Caco-2 (cell line): ENCODE measurements at regions not wholly inside any gene's neighbourhood (a gene's known extent, or its start where the extent isn't known, plus 50 kb on each side); places are given as distances from the start of the nearest gene placed in this dataset.

Experiments
- BruUV-seq: library from RNA; stranded (reverse); fragments of 400-500 nt; replicated peaks from 2 replicates; lab custom pipeline; 2021; lab: Mats Ljungman, UMichigan
- CTCF ChIA-PET: fragments of 300-600 bp; sonication (Branson Sonifier 250); formaldehyde crosslinking; loops from one replicate; lab custom pipeline; 2022; ENCODE audit warnings: antibody characterized with exemption; lab: Charles Lee
- POLR2A ChIA-PET: fragments of 300-600 bp; sonication (Branson Sonifier 250); formaldehyde crosslinking; loops from one replicate; lab custom pipeline; 2022; ENCODE audit warnings: antibody characterized with exemption; lab: Charles Lee
- DNase-seq, 2 experiments: peaks; one replicate each; pipeline versions ENCODE4 v3.0.0 to v3.0.0-alpha.2; 2020 to 2022
- H3K27me3 ChIP-seq: replicated peaks from 2 replicates; pipeline ENCODE4 v1.6.0; 2011; ENCODE audit warnings: low read length; ENCODE audit not compliant: control insufficient read depth, insufficient read depth
- H3K36me3 ChIP-seq: 2 replicates; pipeline ENCODE4 v1.5.1; 2011; ENCODE audit warnings: low read length; ENCODE audit not compliant: control insufficient read depth, insufficient read depth
- H3K4me1 ChIP-seq: fragments of 250-450 bp; sonication (Bioruptor Pico); 2 replicates; pipeline ENCODE4 v1.5.1; 2020; ENCODE audit warnings: mild to moderate bottlenecking
- H3K4me3 ChIP-seq: 2 replicates; pipeline ENCODE4 v1.5.1; 2011; ENCODE audit warnings: low read depth, mild to moderate bottlenecking, control low read depth, low read length
- H3K9me3 ChIP-seq: fragments of 250-450 bp; sonication (Bioruptor Pico); 2 replicates; pipeline ENCODE4 v1.5.1; 2020; ENCODE audit warnings: mild to moderate bottlenecking, moderate library complexity
- H3K27ac Mint-ChIP-seq: one replicate; pipeline ENCODE4 v1.8.0; 2022; ENCODE audit warnings: mixed read lengths; ENCODE audit not compliant: unreplicated experiment
- H3K27me3 Mint-ChIP-seq: one replicate; pipeline ENCODE4 v1.8.0; 2022; ENCODE audit warnings: mixed read lengths; ENCODE audit not compliant: insufficient read depth, unreplicated experiment
- H3K36me3 Mint-ChIP-seq: one replicate; pipeline ENCODE4 v1.8.0; 2022; ENCODE audit warnings: mild to moderate bottlenecking, mixed read lengths; ENCODE audit not compliant: insufficient read depth, unreplicated experiment
- H3K4me1 Mint-ChIP-seq: one replicate; pipeline ENCODE4 v1.8.0; 2022; ENCODE audit warnings: low read depth, mixed read lengths; ENCODE audit not compliant: unreplicated experiment
- H3K4me3 Mint-ChIP-seq: one replicate; pipeline ENCODE4 v1.8.0; 2022; ENCODE audit warnings: mild to moderate bottlenecking, moderate library complexity, mixed read lengths; ENCODE audit not compliant: unreplicated experiment
- H3K9me3 Mint-ChIP-seq: one replicate; pipeline ENCODE4 v1.8.0; 2022; ENCODE audit warnings: mixed read lengths; ENCODE audit not compliant: unreplicated experiment
- intact Hi-C: fragments of 100-400 bp; cut with micrococcal nuclease; formaldehyde crosslinking; loops from one replicate; pipeline ENCODE4 v1.10.0; 2022; ENCODE audit not compliant: unreplicated experiment
- TF ChIP-seq, protein P1 (sequence below), 2 experiments: fragments of 200-600 bp in 1 of 2; IDR thresholded peaks; 1 replicate in 1 of 2; 2 replicates in 1 of 2; pipeline versions ENCODE4 v1.5.1 to v1.8.0; 2011 to 2022; ENCODE audit warnings: antibody characterized with exemption in 1 of 2, control low read depth in 1 of 2, inconsistent platforms in 1 of 2, low read depth in 1 of 2, low read length in 1 of 2, mild to moderate bottlenecking in 1 of 2, moderate library complexity in 1 of 2; ENCODE audit not compliant: insufficient read depth in 1 of 2, severe bottlenecking in 1 of 2, unreplicated experiment in 1 of 2

DNA sequence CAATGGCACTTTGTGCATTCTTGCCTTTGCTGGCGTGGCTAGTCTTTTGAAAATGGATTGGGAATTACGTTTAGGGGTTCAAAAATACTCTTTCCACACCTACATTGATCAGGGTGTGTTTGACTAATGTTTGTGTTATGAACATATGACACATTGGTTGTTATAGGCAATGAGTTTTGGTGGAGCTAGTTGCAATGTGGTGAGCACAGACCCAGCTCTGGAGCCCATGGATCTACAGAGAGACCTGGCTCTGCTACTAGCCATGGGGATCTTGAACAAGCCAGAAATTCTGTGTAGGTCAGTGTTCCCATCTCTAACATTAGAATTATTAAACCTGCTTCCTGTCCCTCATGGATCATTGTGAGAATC is 222.4 kb upstream of the UBL3 start:
- Mint-ChIP-seq H3K27ac (peak overlapping the region; percentile 91), H3K4me1 (peaks cover 23% of the 10 kb centered on the region), H3K4me3 (peak overlapping the region; percentile 61), H3K36me3 (no peaks in the 10 kb centered on the region), H3K9me3 (no peaks in the 10 kb centered on the region), H3K27me3 (no peaks in the 10 kb centered on the region)
- CTCF ChIA-PET: interaction anchor here (1.2 to 1.6 kb wide), 2 partner anchors 40 to 42 kb away, joined by 7 read pairs; no protein-coding TSS in a partner anchor
- TF ChIP-seq, protein P1, sequence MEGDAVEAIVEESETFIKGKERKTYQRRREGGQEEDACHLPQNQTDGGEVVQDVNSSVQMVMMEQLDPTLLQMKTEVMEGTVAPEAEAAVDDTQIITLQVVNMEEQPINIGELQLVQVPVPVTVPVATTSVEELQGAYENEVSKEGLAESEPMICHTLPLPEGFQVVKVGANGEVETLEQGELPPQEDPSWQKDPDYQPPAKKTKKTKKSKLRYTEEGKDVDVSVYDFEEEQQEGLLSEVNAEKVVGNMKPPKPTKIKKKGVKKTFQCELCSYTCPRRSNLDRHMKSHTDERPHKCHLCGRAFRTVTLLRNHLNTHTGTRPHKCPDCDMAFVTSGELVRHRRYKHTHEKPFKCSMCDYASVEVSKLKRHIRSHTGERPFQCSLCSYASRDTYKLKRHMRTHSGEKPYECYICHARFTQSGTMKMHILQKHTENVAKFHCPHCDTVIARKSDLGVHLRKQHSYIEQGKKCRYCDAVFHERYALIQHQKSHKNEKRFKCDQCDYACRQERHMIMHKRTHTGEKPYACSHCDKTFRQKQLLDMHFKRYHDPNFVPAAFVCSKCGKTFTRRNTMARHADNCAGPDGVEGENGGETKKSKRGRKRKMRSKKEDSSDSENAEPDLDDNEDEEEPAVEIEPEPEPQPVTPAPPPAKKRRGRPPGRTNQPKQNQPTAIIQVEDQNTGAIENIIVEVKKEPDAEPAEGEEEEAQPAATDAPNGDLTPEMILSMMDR (IDR thresholded peaks at IDR 0.05; ENCODE audit: insufficient read depth in 1 of 2, low read depth in 1 of 2, low read length in 1 of 2, severe bottlenecking in 1 of 2, unreplicated experiment in 1 of 2): no peak
- POLR2A ChIA-PET: interaction anchor here (0.7 to 1.0 kb wide), 2 partner anchors 223 to 231 kb away, joined by 3 to 4 read pairs; partner anchors contain the start of gene UBL3
- H3K4me1 ChIP-seq: peaks cover 23% of the 10 kb centered on the region
- H3K9me3 ChIP-seq: no peaks in the 10 kb centered on the region
- H3K27me3 ChIP-seq: no peaks in the 10 kb centered on the region
- DNase-seq: no peak
- H3K4me3 ChIP-seq: no peak overlapping the region
- H3K36me3 ChIP-seq: no peaks in the 10 kb centered on the region
- no TSS peak for BruUV-seq
- intact Hi-C loops: loop anchor here (1.0 kb wide), 4 partner anchors 36 to 224 kb away; no protein-coding TSS in a partner anchor

DNA sequence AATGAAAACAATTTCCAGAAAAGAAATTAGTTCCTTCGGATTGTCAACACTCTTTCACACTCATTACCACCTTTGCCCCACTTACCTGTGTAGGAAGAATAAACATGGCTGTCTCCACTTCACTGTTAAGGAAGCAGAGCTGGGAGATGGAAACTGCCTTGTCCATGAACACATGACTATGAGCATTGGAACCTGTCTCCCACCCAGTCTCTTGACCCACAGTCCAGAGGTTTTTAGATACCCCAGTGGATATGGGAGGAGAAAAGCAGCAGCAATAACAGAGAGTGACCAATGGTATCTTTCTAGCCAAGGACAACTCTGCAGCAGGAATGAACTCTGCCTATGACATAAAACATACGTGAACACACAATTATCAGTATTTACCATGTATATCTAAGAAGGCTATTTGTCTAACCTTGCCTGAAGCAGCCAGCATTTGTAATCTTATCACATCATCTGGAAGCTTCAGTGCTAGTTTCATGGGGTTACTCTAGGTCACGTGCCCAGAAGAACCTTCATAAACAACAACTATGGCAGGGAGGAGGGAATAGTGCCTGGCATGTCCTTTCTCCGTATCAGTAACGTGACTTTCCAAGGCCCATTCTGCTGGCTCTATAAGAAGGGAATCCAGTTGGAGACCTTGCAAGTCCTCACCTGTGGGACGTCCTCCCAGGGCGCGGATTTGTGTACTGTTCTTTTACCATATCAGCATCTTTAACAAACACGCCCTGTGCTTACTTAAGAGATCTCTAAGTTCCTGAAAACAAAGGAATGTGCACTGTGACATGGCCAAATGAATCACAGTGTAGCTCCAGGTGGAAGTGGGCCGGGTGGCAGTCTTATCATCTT is 221.8 kb upstream of the UBL3 start:
- Histone ChIP-seq H3K4me3 (no peak overlapping the region), H3K27me3 (no peaks in the 10 kb centered on the region), H3K36me3 (no peaks in the 10 kb centered on the region), H3K9me3 (no peaks in the 10 kb centered on the region), H3K4me1 (peaks cover 23% of the 10 kb centered on the region)
- Mint-ChIP-seq H3K36me3 (no peaks in the 10 kb centered on the region), H3K4me1 (peaks cover 23% of the 10 kb centered on the region), H3K27me3 (no peaks in the 10 kb centered on the region), H3K27ac (peak overlapping the region; percentile 91), H3K4me3 (peak overlapping the region; percentile 61), H3K9me3 (no peaks in the 10 kb centered on the region)
- BruUV-seq: no TSS peak
- peak; percentile 86 to 93 for DNase-seq
- ChIA-PET CTCF (interaction anchor here (0.9 to 1.6 kb wide), 3 partner anchors 25 to 43 kb away, joined by 3 to 7 read pairs (median 7); no protein-coding TSS in a partner anchor), POLR2A (interaction anchor here (0.7 to 1.0 kb wide), 2 partner anchors 222 to 230 kb away, joined by 3 to 4 read pairs; partner anchors contain the start of gene UBL3)
- intact Hi-C loops: loop anchor here (1.0 kb wide), 4 partner anchors 37 to 223 kb away; no protein-coding TSS in a partner anchor
- TF ChIP-seq, protein P1 (IDR thresholded peaks at IDR 0.05; ENCODE audit: insufficient read depth in 1 of 2, low read depth in 1 of 2, low read length in 1 of 2, severe bottlenecking in 1 of 2, unreplicated experiment in 1 of 2): no peak

DNA sequence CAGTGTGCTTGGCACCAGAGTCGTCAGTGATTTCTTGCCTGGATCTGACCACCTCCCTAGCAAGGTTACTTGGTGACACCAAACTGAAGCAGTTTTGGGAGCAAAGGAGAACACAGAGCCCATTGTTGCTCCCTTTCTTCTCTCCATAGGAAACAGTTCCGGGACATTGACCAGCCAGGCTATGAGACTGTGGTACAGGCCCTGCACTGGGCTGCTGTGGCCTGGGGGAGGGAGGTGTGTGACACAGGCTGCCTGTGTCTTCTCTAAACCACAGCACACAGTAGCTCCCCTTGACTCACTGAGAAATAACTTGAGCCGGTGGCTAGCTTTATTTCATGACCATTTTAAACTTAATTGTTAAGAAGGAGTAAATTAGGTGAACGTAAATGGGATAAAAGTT is 214.8 kb upstream of the UBL3 start:
- Histone ChIP-seq H3K4me3 (no peak overlapping the region), H3K4me1 (peaks cover 12% of the 10 kb centered on the region), H3K36me3 (no peaks in the 10 kb centered on the region), H3K27me3 (no peaks in the 10 kb centered on the region), H3K9me3 (no peaks in the 10 kb centered on the region)
- Mint-ChIP-seq H3K4me3 (no peak overlapping the region), H3K27ac (no peak overlapping the region), H3K27me3 (no peaks in the 10 kb centered on the region), H3K9me3 (no peaks in the 10 kb centered on the region), H3K4me1 (peaks cover 15% of the 10 kb centered on the region), H3K36me3 (no peaks in the 10 kb centered on the region)
- CTCF ChIA-PET: no interaction called here
- POLR2A ChIA-PET: no interaction called here
- BruUV-seq: no TSS peak
- TF ChIP-seq, protein P1 (IDR thresholded peaks at IDR 0.05; ENCODE audit: insufficient read depth in 1 of 2, low read depth in 1 of 2, low read length in 1 of 2, severe bottlenecking in 1 of 2, unreplicated experiment in 1 of 2): no peak
- DNase-seq: no peak
- intact Hi-C loops: no loop called here
